HepG2 (cell line): ENCODE measurements at regions not wholly inside any gene's neighbourhood (a gene's known extent, or its start where the extent isn't known, plus 50 kb on each side); places are given as distances from the start of the nearest gene placed in this dataset.

Experiments used
- CBX2 ChIP-seq, 2 experiments: fragments of 200-600 bp in 1 of 2; sonication (generic); formaldehyde crosslinking in 1 of 2; IDR thresholded peaks; 2 replicates each; pipeline versions ENCODE4 v1.7.0 to v1.8.1; 2018 to 2022; ENCODE audit warnings: low read depth in 2 of 2, low read length in 1 of 2, mild to moderate bottlenecking in 1 of 2, missing genetic modification reagents in 1 of 2
- CEBPG ChIP-seq: IDR thresholded peaks from 2 replicates; pipeline ENCODE4 v1.6.1; 2016
- FOXK1 ChIP-seq: sonication (generic); formaldehyde crosslinking; IDR thresholded peaks from 2 replicates; pipeline ENCODE4 v1.4.0; 2020; ENCODE audit warnings: low read depth, missing genetic modification reagents, borderline replicate concordance
- GABPB1 ChIP-seq: IDR thresholded peaks from 2 replicates; pipeline ENCODE4 v1.6.1; 2016; ENCODE audit warnings: mild to moderate bottlenecking, missing genetic modification reagents, moderate library complexity, missing compliant biosample characterization
- GZF1 ChIP-seq: sonication (generic); formaldehyde crosslinking; IDR thresholded peaks from 2 replicates; pipeline ENCODE4 v1.5.1; 2020; ENCODE audit warnings: mild to moderate bottlenecking, missing genetic modification reagents
- ISL2 ChIP-seq: sonication (generic); formaldehyde crosslinking; IDR thresholded peaks from 2 replicates; pipeline ENCODE4 v1.5.0; 2020; ENCODE audit warnings: missing genetic modification reagents
- KAT7 ChIP-seq: IDR thresholded peaks from 2 replicates; pipeline ENCODE4 v1.6.1; 2018; ENCODE audit warnings: borderline replicate concordance, missing compliant biosample characterization
- POLR2G ChIP-seq: fragments of 200-400 bp; formaldehyde crosslinking; IDR thresholded peaks from 2 replicates; pipeline ENCODE4 v1.6.1; 2018; ENCODE audit warnings: mild to moderate bottlenecking, low read depth, low read length, moderate library complexity
- SRSF9 ChIP-seq: fragments of 200-400 bp; formaldehyde crosslinking; IDR thresholded peaks from 2 replicates; pipeline ENCODE4 v1.6.1; 2018; ENCODE audit warnings: borderline replicate concordance, mild to moderate bottlenecking, low read depth, low read length; ENCODE audit not compliant: insufficient read depth, poor library complexity, severe bottlenecking
- ZBTB42 ChIP-seq: sonication (generic); formaldehyde crosslinking; IDR thresholded peaks from 2 replicates; pipeline ENCODE4 v1.5.0; 2020; ENCODE audit warnings: mild to moderate bottlenecking, missing genetic modification reagents
- ZBTB8A ChIP-seq: sonication (generic); formaldehyde crosslinking; IDR thresholded peaks from 2 replicates; pipeline ENCODE4 v1.4.0; 2020; ENCODE audit warnings: mild to moderate bottlenecking, low read depth, missing genetic modification reagents, borderline replicate concordance
- ZC3H4 ChIP-seq: sonication (generic); formaldehyde crosslinking; IDR thresholded peaks from 2 replicates; pipeline ENCODE4 v1.4.0; 2020; ENCODE audit warnings: missing genetic modification reagents, borderline replicate concordance
- ZNF766 ChIP-seq: sonication (generic); formaldehyde crosslinking; IDR thresholded peaks from 2 replicates; pipeline ENCODE4 v1.5.0; 2020; ENCODE audit warnings: missing genetic modification reagents, borderline replicate concordance
- TF ChIP-seq, protein P1 (sequence below): sonication (generic); formaldehyde crosslinking; IDR thresholded peaks from 2 replicates; pipeline ENCODE4 v1.4.0; 2020; ENCODE audit warnings: missing genetic modification reagents
- TF ChIP-seq, protein P2 (sequence below): sonication (generic); formaldehyde crosslinking; IDR thresholded peaks from 2 replicates; pipeline ENCODE4 v1.4.0; 2020; ENCODE audit warnings: missing genetic modification reagents, mild to moderate bottlenecking, borderline replicate concordance
- TF ChIP-seq, protein P3 (sequence below), 2 experiments: fragments of 450-650 bp in 1 of 2; sonication (generic) in 1 of 2; formaldehyde crosslinking; IDR thresholded peaks; 2 replicates each; pipeline versions ENCODE4 v1.5.0 to v1.8.0; 2020 to 2022; ENCODE audit warnings: mild to moderate bottlenecking in 1 of 2, missing genetic modification reagents in 1 of 2
- TF ChIP-seq, protein P4 (sequence below): sonication (generic); formaldehyde crosslinking; conservative IDR thresholded peaks from 2 replicates; pipeline ENCODE4 v1.4.0; 2020; ENCODE audit warnings: missing genetic modification reagents
- TF ChIP-seq, protein P5 (sequence below): sonication (generic); formaldehyde crosslinking; IDR thresholded peaks from 2 replicates; pipeline ENCODE4 v1.9.0; 2022; ENCODE audit warnings: missing genetic modification reagents, mild to moderate bottlenecking, borderline replicate concordance

DNA sequence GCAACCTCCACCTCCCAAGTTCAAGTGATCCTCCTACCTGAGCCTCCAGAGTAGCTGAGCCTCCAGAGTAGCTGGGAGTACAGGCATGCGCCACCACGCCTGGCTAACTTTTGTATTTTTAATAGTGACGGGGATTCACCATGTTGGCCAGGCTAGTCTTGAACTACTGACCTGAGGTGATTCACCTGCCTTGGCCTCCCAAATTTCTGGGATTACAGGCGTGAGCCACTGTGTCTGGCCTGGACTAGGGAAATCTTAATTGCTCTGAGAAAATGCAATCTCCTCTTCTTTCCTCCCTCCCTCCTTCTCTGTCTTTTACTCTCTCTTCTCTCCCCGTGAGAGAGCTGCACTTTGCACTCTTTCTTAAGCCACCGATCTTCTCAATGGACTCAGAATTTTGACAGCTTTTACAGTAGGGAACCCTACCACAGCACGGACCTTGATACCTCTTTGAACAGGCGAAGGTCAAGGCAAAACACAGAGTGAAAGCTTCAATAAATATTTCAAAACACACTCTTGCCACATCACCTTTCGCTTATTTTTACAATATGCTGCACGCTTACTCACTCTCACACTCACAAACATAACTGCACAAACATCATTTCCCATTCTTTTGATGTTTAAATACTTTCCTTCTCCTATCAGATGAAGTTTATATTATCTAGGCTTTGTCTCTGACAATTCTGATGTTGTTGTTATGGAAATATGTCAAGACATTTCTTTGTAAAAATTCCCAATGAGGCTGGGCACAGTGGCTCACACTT is 173.4 kb upstream of the NRP1 start (continued):
- TF ChIP-seq, protein P1, sequence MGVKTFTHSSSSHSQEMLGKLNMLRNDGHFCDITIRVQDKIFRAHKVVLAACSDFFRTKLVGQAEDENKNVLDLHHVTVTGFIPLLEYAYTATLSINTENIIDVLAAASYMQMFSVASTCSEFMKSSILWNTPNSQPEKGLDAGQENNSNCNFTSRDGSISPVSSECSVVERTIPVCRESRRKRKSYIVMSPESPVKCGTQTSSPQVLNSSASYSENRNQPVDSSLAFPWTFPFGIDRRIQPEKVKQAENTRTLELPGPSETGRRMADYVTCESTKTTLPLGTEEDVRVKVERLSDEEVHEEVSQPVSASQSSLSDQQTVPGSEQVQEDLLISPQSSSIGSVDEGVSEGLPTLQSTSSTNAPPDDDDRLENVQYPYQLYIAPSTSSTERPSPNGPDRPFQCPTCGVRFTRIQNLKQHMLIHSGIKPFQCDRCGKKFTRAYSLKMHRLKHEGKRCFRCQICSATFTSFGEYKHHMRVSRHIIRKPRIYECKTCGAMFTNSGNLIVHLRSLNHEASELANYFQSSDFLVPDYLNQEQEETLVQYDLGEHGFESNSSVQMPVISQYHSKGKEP = no peak
- TF ChIP-seq GZF1 (no peak), SRSF9 (no peak), POLR2G (no peak), ISL2 (CRISPR knock-in tag) (peak; percentile 97), ZBTB42 (CRISPR knock-in tag) (no peak), GABPB1 (peak; percentile 20; the same call in 1 of the 2 replicates), FOXK1 (CRISPR knock-in tag) (peak; percentile 85), ZC3H4 (CRISPR knock-in tag) (no peak), ZBTB8A (CRISPR knock-in tag) (no peak), KAT7 (no peak; the same call in 1 of the 2 replicates), ZNF766 (no peak), CBX2 (IDR thresholded peaks at IDR 0.05; ENCODE audit: low read depth, low read length) (no peak), CBX2 (CRISPR knock-in tag; IDR thresholded peaks at IDR 0.05; ENCODE audit: low read depth) (no peak), CEBPG (CRISPR knock-in tag) (peak; percentile 93)
- TF ChIP-seq, protein P2, sequence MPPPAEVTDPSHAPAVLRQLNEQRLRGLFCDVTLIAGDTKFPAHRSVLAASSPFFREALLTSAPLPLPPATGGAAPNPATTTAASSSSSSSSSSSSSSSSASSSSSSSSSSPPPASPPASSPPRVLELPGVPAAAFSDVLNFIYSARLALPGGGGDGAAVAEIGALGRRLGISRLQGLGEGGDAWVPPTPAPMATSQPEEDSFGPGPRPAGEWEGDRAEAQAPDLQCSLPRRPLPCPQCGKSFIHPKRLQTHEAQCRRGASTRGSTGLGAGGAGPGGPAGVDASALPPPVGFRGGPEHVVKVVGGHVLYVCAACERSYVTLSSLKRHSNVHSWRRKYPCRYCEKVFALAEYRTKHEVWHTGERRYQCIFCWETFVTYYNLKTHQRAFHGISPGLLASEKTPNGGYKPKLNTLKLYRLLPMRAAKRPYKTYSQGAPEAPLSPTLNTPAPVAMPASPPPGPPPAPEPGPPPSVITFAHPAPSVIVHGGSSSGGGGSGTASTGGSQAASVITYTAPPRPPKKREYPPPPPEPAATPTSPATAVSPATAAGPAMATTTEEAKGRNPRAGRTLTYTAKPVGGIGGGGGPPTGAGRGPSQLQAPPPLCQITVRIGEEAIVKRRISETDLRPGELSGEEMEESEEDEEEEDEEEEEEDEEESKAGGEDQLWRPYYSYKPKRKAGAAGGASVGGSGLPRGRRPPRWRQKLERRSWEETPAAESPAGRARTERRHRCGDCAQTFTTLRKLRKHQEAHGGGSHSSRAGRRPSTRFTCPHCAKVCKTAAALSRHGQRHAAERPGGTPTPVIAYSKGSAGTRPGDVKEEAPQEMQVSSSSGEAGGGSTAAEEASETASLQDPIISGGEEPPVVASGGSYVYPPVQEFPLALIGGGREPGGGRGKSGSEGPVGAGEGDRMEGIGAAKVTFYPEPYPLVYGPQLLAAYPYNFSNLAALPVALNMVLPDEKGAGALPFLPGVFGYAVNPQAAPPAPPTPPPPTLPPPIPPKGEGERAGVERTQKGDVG = no peak
- TF ChIP-seq, protein P3, sequence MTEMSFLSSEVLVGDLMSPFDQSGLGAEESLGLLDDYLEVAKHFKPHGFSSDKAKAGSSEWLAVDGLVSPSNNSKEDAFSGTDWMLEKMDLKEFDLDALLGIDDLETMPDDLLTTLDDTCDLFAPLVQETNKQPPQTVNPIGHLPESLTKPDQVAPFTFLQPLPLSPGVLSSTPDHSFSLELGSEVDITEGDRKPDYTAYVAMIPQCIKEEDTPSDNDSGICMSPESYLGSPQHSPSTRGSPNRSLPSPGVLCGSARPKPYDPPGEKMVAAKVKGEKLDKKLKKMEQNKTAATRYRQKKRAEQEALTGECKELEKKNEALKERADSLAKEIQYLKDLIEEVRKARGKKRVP (CRISPR knock-in tag; IDR thresholded peaks at IDR 0.05) = peak in 1 of 2 experiments; percentile 90; a peak in 2 of 4 replicates
- TF ChIP-seq, protein P4, sequence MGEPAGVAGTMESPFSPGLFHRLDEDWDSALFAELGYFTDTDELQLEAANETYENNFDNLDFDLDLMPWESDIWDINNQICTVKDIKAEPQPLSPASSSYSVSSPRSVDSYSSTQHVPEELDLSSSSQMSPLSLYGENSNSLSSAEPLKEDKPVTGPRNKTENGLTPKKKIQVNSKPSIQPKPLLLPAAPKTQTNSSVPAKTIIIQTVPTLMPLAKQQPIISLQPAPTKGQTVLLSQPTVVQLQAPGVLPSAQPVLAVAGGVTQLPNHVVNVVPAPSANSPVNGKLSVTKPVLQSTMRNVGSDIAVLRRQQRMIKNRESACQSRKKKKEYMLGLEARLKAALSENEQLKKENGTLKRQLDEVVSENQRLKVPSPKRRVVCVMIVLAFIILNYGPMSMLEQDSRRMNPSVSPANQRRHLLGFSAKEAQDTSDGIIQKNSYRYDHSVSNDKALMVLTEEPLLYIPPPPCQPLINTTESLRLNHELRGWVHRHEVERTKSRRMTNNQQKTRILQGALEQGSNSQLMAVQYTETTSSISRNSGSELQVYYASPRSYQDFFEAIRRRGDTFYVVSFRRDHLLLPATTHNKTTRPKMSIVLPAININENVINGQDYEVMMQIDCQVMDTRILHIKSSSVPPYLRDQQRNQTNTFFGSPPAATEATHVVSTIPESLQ = no peak
- TF ChIP-seq, protein P5, sequence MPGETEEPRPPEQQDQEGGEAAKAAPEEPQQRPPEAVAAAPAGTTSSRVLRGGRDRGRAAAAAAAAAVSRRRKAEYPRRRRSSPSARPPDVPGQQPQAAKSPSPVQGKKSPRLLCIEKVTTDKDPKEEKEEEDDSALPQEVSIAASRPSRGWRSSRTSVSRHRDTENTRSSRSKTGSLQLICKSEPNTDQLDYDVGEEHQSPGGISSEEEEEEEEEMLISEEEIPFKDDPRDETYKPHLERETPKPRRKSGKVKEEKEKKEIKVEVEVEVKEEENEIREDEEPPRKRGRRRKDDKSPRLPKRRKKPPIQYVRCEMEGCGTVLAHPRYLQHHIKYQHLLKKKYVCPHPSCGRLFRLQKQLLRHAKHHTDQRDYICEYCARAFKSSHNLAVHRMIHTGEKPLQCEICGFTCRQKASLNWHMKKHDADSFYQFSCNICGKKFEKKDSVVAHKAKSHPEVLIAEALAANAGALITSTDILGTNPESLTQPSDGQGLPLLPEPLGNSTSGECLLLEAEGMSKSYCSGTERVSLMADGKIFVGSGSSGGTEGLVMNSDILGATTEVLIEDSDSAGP (CRISPR knock-in tag) = no peak
